H1 (cell line): ENCODE measurements at regions not wholly inside any gene's neighbourhood (a gene's known extent, or its start where the extent isn't known, plus 50 kb on each side); places are given as distances from the start of the nearest gene placed in this dataset.

Source experiments
- ASH2L ChIP-seq: fragments of 200-600, 300-600 bp; sonication (generic); IDR thresholded peaks from one replicate; pipeline ENCODE4 v1.7.1; 2017; ENCODE audit warnings: low read length
- ATF3 ChIP-seq: IDR thresholded peaks from 2 replicates; pipeline ENCODE4 v1.6.1; 2011; ENCODE audit warnings: low read depth, mild to moderate bottlenecking, low read length; ENCODE audit not compliant: insufficient read depth
- BRCA1 ChIP-seq: IDR thresholded peaks from 2 replicates; pipeline ENCODE4 v1.6.1; 2012; ENCODE audit warnings: low read depth, low read length, improper control_type of control experiment
- CTCF ChIP-seq, 3 experiments: IDR thresholded peaks; 1 replicate in 2 of 3; 2 replicates in 1 of 3; pipeline versions ENCODE4 v1.5.1 to v1.6.1; 2011; ENCODE audit warnings: low read length in 3 of 3, mild to moderate bottlenecking in 3 of 3, inconsistent platforms in 2 of 3, low read depth in 1 of 3, moderate library complexity in 1 of 3; ENCODE audit not compliant: insufficient read depth in 1 of 3; ENCODE audit errors: control extremely low read depth in 1 of 3
- JUND ChIP-seq: IDR thresholded peaks from 2 replicates; pipeline ENCODE4 v1.6.1; 2011; ENCODE audit warnings: mild to moderate bottlenecking, improper control_type of control experiment, low read length
- MAX ChIP-seq: IDR thresholded peaks from 2 replicates; pipeline ENCODE4 v1.6.1; 2012; ENCODE audit warnings: inconsistent platforms
- POLR2A ChIP-seq, 2 experiments: IDR thresholded peaks; 1 replicate in 1 of 2; 2 replicates in 1 of 2; pipeline ENCODE4 v1.6.1; 2011; ENCODE audit warnings: low read depth in 2 of 2, low read length in 2 of 2, mild to moderate bottlenecking in 2 of 2; ENCODE audit errors: control extremely low read depth in 1 of 2
- RFX5 ChIP-seq: IDR thresholded peaks from 2 replicates; pipeline ENCODE4 v1.6.1; 2011; ENCODE audit warnings: low read depth, low read length, improper control_type of control experiment, borderline replicate concordance
- SRF ChIP-seq: IDR thresholded peaks from 2 replicates; pipeline ENCODE4 v1.6.1; 2011; ENCODE audit warnings: mild to moderate bottlenecking, low read depth, low read length, moderate library complexity

GRCh38 chr6:4640139-4640538 is 136.1 kb upstream of the CDYL start:
- TF ChIP-seq ATF3, result no peak
- TF ChIP-seq POLR2A (IDR thresholded peaks at IDR 0.05; ENCODE audit: control extremely low read depth in 1 of 2, low read depth in 2 of 2, low read length in 2 of 2), result no peak
- no peak for TF ChIP-seq BRCA1
- TF ChIP-seq MAX, result no peak
- TF ChIP-seq CTCF (IDR thresholded peaks at IDR 0.05; ENCODE audit: control extremely low read depth in 1 of 3, insufficient read depth in 1 of 3, low read depth in 1 of 3, low read length in 3 of 3), result no peak
- no peak for TF ChIP-seq SRF
- TF ChIP-seq ASH2L, result no peak
- no peak for TF ChIP-seq JUND
- TF ChIP-seq RFX5, result no peak
